NT2/D1 (cell line): ENCODE measurements at regions not wholly inside any gene's neighbourhood (a gene's known extent, or its start where the extent isn't known, plus 50 kb on each side); places are given as distances from the start of the nearest gene placed in this dataset.

Source experiments
- SUZ12 ChIP-seq: IDR thresholded peaks from 2 replicates; pipeline ENCODE4 v1.6.1; 2011; ENCODE audit not compliant: insufficient read length, insufficient read depth; ENCODE audit errors: extremely low read depth
- ZNF274 ChIP-seq: IDR thresholded peaks from 2 replicates; pipeline ENCODE4 v1.6.1; 2011; ENCODE audit warnings: mild to moderate bottlenecking, low read depth, low read length

GRCh38 chr5:135127439-135128240, 93.6 kb upstream of the PITX1 start:
- TF ChIP-seq ZNF274 (no peak), SUZ12 (no peak)
